Spleen (tissue), 11 donors: ENCODE measurements at regions not wholly inside any gene's neighbourhood (a gene's known extent, or its start where the extent isn't known, plus 50 kb on each side); places are given as distances from the start of the nearest gene placed in this dataset.

Experiments used
- DNase-seq: peaks from one replicate; pipeline ENCODE4 v3.0.0-alpha.2; 2020
- H3K27ac ChIP-seq, 8 donors: fragments of 200-600 bp; sonication (generic) in 7 of 8; 1 replicate in 4 of 8; 2 replicates in 4 of 8; pipeline versions ENCODE4 v1.5.0 to v1.8.0; 2016 to 2021; ENCODE audit warnings: inconsistent platforms in 4 of 8, mild to moderate bottlenecking in 4 of 8, moderate library complexity in 1 of 8
- H3K27me3 ChIP-seq, 7 donors: fragments of 200-600 bp; sonication (generic) in 6 of 7; replicated peaks in 1 of 7; 1 replicate in 4 of 7; 2 replicates in 3 of 7; pipeline versions ENCODE4 v1.5.0 to v1.8.0; 2016 to 2021; ENCODE audit warnings: inconsistent platforms in 3 of 7, mild to moderate bottlenecking in 1 of 7
- H3K36me3 ChIP-seq, 6 donors: fragments of 200-600 bp; sonication (generic) in 5 of 6; 1 replicate in 4 of 6; 2 replicates in 2 of 6; pipeline versions ENCODE4 v1.5.0 to v1.8.0; 2016 to 2021; ENCODE audit warnings: inconsistent platforms in 2 of 6
- H3K4me1 ChIP-seq, 6 donors: fragments of 200-600 bp; sonication (generic) in 5 of 6; 1 replicate in 3 of 6; 2 replicates in 3 of 6; pipeline versions ENCODE4 v1.5.0 to v1.8.0; 2016 to 2021; ENCODE audit warnings: inconsistent platforms in 3 of 6
- H3K4me3 ChIP-seq, 8 donors: fragments of 200-600 bp; sonication (generic) in 7 of 8; 1 replicate in 4 of 8; 2 replicates in 4 of 8; pipeline versions ENCODE4 v1.5.0 to v1.8.0; 2016 to 2021; ENCODE audit warnings: inconsistent platforms in 4 of 8, mild to moderate bottlenecking in 4 of 8, moderate library complexity in 2 of 8
- H3K9me3 ChIP-seq, 8 donors: fragments of 200-600 bp; sonication (generic) in 7 of 8; 1 replicate in 4 of 8; 2 replicates in 4 of 8; pipeline versions ENCODE4 v1.5.0 to v1.8.0; 2016 to 2021; ENCODE audit warnings: inconsistent platforms in 4 of 8
- CTCF ChIP-seq, 11 experiments: fragments of 200-600 bp in 7 of 11; fragments of 450-650 bp in 4 of 11; sonication (generic) in 4 of 11; IDR thresholded peaks in 8 of 11; conservative IDR thresholded peaks in 3 of 11; 1 replicate in 7 of 11; 2 replicates in 4 of 11; pipeline versions ENCODE4 v1.4.0 to v1.8.0; 2016 to 2021; ENCODE audit warnings: antibody characterized with exemption in 11 of 11, inconsistent platforms in 4 of 11, mild to moderate bottlenecking in 1 of 11
- POLR2A ChIP-seq, 3 donors: fragments of 450-650 bp; IDR thresholded peaks; one replicate each; pipeline ENCODE4 v1.5.1; 2017; ENCODE audit warnings: antibody characterized with exemption in 3 of 3, mild to moderate bottlenecking in 1 of 3
- POLR2AphosphoS5 ChIP-seq, 3 donors: sonication (generic); formaldehyde crosslinking; IDR thresholded peaks; one replicate each; pipeline ENCODE4 v1.5.1; 2017; ENCODE audit warnings: antibody characterized with exemption in 3 of 3
- WGBS, 5 donors: extraction: QIAGEN DNeasy Blood & Tissue Kit in 3 of 5; methylation state at CpG; one replicate each; pipeline versions ENCODE4 v1.1.5 to v1.1.7; 2013 to 2018; 5-methylcytosine and 5-hydroxymethylcytosine counted together
- intact Hi-C: fragments of 100-400 bp; cut with DNase I; formaldehyde crosslinking; loops from one replicate; pipeline ENCODE4 v1.15.0; 2023; ENCODE audit warnings: low total_unique reads
- donor health status: healthy with polysubstance abuse.
- donor health status: DM: no; HTN: no; CAD: no; lungs with moderate emphysema.
- donor health status: DM: no; HTN: no; CAD: no.
- donor health status: Bipolar disorder and iron deficiency.
- donor health status: healthy.
- donor health status: DM: no; HTN: no; CAD: no.
- donor health status: DM: yes; HTN: yes; CAD: no.

- peaks cover 0 to 16% (median 5%) of the 10 kb centered on the region in 6 donors for H3K4me1 ChIP-seq
- H3K36me3 ChIP-seq: peaks cover 0 to 11% (median 0%) of the 10 kb centered on the region in 6 donors
- H3K27me3 ChIP-seq: no peaks in the 10 kb centered on the region
- TF ChIP-seq CTCF (IDR thresholded peaks at IDR 0.05 in 8 of 11, conservative IDR thresholded peaks at IDR 0.05 in 3 of 11): no peak
- no peak for DNase-seq
- H3K9me3 ChIP-seq: peaks cover 0 to 3% (median 0%) of the 10 kb centered on the region in 8 donors
- no peak overlapping the region for H3K4me3 ChIP-seq
- no peak overlapping the region for H3K27ac ChIP-seq
- 82 to 98% (median 97%) methylated on average over 4 of the region's 4 CpGs for WGBS, 5 donors
- intact Hi-C loops: no loop called here
Measured at GRCh38 chr22:25472382-25472781, 92.1 kb upstream of the GRK3 start.

- TF ChIP-seq POLR2A (IDR thresholded peaks at IDR 0.05) (no peak), POLR2AphosphoS5 (IDR thresholded peaks at IDR 0.05) (peak in 1 of 3 donors; percentile 20)
Measured at GRCh38 chr22:25475257-25476022, 89.0 kb upstream of the GRK3 start.

GRCh38 chr22:25477358-25477757 is 87.1 kb upstream of the GRK3 start:
- WGBS, 5 donors: 83 to 97% (median 95%) methylated on average over 3 of the region's 3 CpGs
- H3K4me3 ChIP-seq: no peak overlapping the region
- H3K27me3 ChIP-seq: no peaks in the 10 kb centered on the region
- intact Hi-C loops: no loop called here
- no peak overlapping the region for H3K27ac ChIP-seq
- peaks cover 0 to 5% (median 0%) of the 10 kb centered on the region in 8 donors for H3K9me3 ChIP-seq
- DNase-seq: no peak
- peaks cover 0 to 32% (median 10%) of the 10 kb centered on the region in 6 donors for H3K36me3 ChIP-seq
- no peak for TF ChIP-seq POLR2AphosphoS5 (IDR thresholded peaks at IDR 0.05)
- no peak for TF ChIP-seq CTCF (IDR thresholded peaks at IDR 0.05 in 8 of 11, conservative IDR thresholded peaks at IDR 0.05 in 3 of 11)
- no peak for TF ChIP-seq POLR2A (IDR thresholded peaks at IDR 0.05)
- peaks cover 0 to 16% (median 5%) of the 10 kb centered on the region in 6 donors for H3K4me1 ChIP-seq

More at GRCh38 chr22:25475257-25476022, 89.0 kb upstream of the GRK3 start:
- H3K4me1 ChIP-seq: peaks cover 0 to 16% (median 5%) of the 10 kb centered on the region in 6 donors
- H3K27ac ChIP-seq: peak overlapping the region in 4 of 8 donors; percentile 16 to 29 (median 24)
- no peak overlapping the region for H3K4me3 ChIP-seq
- intact Hi-C loops: no loop called here
- peaks cover 0 to 14% (median 0%) of the 10 kb centered on the region in 6 donors for H3K36me3 ChIP-seq
- no peak for DNase-seq
- no peaks in the 10 kb centered on the region for H3K27me3 ChIP-seq
- peaks cover 0 to 5% (median 0%) of the 10 kb centered on the region in 8 donors for H3K9me3 ChIP-seq
- 40 to 45% (median 42%) methylated on average over 16 of the region's 16 CpGs for WGBS, 5 donors

GRCh38 chr22:25478111-25478510 is 86.4 kb upstream of the GRK3 start:
- TF ChIP-seq POLR2A (IDR thresholded peaks at IDR 0.05): no peak
- TF ChIP-seq CTCF (IDR thresholded peaks at IDR 0.05 in 8 of 11, conservative IDR thresholded peaks at IDR 0.05 in 3 of 11): no peak
- TF ChIP-seq POLR2AphosphoS5 (IDR thresholded peaks at IDR 0.05): no peak
- Histone ChIP-seq H3K27ac (no peak overlapping the region), H3K27me3 (no peaks in the 10 kb centered on the region), H3K4me3 (no peak overlapping the region), H3K9me3 (peaks cover 0 to 5% (median 0%) of the 10 kb centered on the region in 8 donors), H3K36me3 (peaks cover 0 to 39% (median 10%) of the 10 kb centered on the region in 6 donors), H3K4me1 (peaks cover 0 to 16% (median 5%) of the 10 kb centered on the region in 6 donors)
- intact Hi-C loops: no loop called here
- WGBS, 5 donors: 83 to 97% (median 91%) methylated on average over 3 of the region's 3 CpGs
- no peak for DNase-seq
